ENCODE measurements at regions not wholly inside any gene's neighbourhood (a gene's known extent, or its start where the extent isn't known, plus 50 kb on each side); places are given as distances from the start of the nearest gene placed in this dataset.

DNA sequence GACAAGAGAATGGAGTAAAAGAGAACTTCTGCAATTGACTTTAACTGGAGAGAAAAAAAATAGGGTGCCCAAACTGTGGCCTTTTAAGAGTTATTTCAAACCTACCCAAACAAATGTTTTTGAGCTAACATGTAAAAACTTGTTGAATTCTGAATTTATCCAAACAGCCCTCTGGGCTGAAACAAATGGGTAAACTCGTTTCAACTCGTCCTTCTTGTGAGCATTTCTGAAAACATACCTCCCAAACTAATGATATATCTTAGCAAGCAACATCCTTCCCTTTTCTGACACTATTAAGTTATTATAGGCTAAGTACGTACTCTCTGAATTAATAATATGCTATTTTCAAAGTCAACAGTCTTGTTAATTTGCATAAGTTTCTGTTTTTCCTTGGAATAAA lies 793.0 kb upstream of the ACVR2A start (continued):
- TF ChIP-seq, protein P1, sequence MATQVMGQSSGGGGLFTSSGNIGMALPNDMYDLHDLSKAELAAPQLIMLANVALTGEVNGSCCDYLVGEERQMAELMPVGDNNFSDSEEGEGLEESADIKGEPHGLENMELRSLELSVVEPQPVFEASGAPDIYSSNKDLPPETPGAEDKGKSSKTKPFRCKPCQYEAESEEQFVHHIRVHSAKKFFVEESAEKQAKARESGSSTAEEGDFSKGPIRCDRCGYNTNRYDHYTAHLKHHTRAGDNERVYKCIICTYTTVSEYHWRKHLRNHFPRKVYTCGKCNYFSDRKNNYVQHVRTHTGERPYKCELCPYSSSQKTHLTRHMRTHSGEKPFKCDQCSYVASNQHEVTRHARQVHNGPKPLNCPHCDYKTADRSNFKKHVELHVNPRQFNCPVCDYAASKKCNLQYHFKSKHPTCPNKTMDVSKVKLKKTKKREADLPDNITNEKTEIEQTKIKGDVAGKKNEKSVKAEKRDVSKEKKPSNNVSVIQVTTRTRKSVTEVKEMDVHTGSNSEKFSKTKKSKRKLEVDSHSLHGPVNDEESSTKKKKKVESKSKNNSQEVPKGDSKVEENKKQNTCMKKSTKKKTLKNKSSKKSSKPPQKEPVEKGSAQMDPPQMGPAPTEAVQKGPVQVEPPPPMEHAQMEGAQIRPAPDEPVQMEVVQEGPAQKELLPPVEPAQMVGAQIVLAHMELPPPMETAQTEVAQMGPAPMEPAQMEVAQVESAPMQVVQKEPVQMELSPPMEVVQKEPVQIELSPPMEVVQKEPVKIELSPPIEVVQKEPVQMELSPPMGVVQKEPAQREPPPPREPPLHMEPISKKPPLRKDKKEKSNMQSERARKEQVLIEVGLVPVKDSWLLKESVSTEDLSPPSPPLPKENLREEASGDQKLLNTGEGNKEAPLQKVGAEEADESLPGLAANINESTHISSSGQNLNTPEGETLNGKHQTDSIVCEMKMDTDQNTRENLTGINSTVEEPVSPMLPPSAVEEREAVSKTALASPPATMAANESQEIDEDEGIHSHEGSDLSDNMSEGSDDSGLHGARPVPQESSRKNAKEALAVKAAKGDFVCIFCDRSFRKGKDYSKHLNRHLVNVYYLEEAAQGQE (IDR thresholded peaks at IDR 0.05; ENCODE audit: low read depth): no peak
- TF ChIP-seq ZNF274 (IDR thresholded peaks at IDR 0.05; ENCODE audit: low read depth, low read length): no peak

- H2AFZ ChIP-seq (ENCODE audit: low read depth, low read length, poor library complexity, severe bottlenecking): no peak overlapping the region
- no peak overlapping the region for H3K9ac ChIP-seq (ENCODE audit: low read length)
- no peaks in the 10 kb centered on the region for H3K36me3 ChIP-seq (ENCODE audit: control insufficient read depth in 1 of 2, insufficient read depth in 2 of 2, low read length in 2 of 2)
- no peaks in the 10 kb centered on the region for H3K9me2 ChIP-seq (ENCODE audit: insufficient read depth)
- ATAC-seq: no peak
- CTCF ChIA-PET: no interaction called here
- no peak overlapping the region for H3K4me2 ChIP-seq (ENCODE audit: low read length)
- POLR2A ChIA-PET: no interaction called here
- H3K27me3 ChIP-seq (ENCODE audit: insufficient read depth, low read length): no peaks in the 10 kb centered on the region
- RAD21 ChIA-PET (ENCODE audit: low non-redundant PET in 1 of 2, low total read pairs in 2 of 2, uncharacterized antibody in 2 of 2, unreplicated experiment in 2 of 2): no interaction called here
- H3K9me3 ChIP-seq (ENCODE audit: control insufficient read depth in 1 of 2, insufficient read depth in 1 of 2, low read depth in 1 of 2, low read length in 2 of 2): no peaks in the 10 kb centered on the region
- DNase-seq (ENCODE audit: low read depth, low spot score): no peak
- BruUV-seq (replicated peaks): no TSS peak
- H3K4me3 ChIP-seq (replicated peaks in 1 of 2; ENCODE audit: low read depth in 1 of 2, low read length in 2 of 2): no peak overlapping the region
- H3K79me2 ChIP-seq (ENCODE audit: insufficient read depth, low read length): no peaks in the 10 kb centered on the region
- intact Hi-C loops (cut with micrococcal nuclease): no loop called here
- no peak overlapping the region for H3K27ac ChIP-seq (ENCODE audit: low read depth, low read length)
- no peaks in the 10 kb centered on the region for H3K4me1 ChIP-seq (ENCODE audit: control insufficient read depth in 1 of 2, insufficient read depth in 2 of 2, low read length in 2 of 2)
- no peaks in the 10 kb centered on the region for H4K20me1 ChIP-seq (ENCODE audit: insufficient read depth)
- TF ChIP-seq CEBPB (IDR thresholded peaks at IDR 0.05; ENCODE audit: low read depth) (no peak), EZH2 (IDR thresholded peaks at IDR 0.05) (no peak), POLR2A (IDR thresholded peaks at IDR 0.05; ENCODE audit: borderline replicate concordance, extremely low read depth, insufficient read depth, insufficient read length) (no peak), JUND (IDR thresholded peaks at IDR 0.05) (no peak), MAX (IDR thresholded peaks at IDR 0.05) (no peak), SP1 (IDR thresholded peaks at IDR 0.05; ENCODE audit: low read depth) (no peak), EZH2phosphoT487 (IDR thresholded peaks at IDR 0.05; ENCODE audit: borderline replicate concordance) (no peak), FOSL1 (IDR thresholded peaks at IDR 0.05; ENCODE audit: low read depth) (no peak), CBX3 (IDR thresholded peaks at IDR 0.05; ENCODE audit: low read depth) (no peak), TCF7L2 (IDR thresholded peaks at IDR 0.05; ENCODE audit: borderline replicate concordance, extremely low read depth, insufficient read depth, insufficient read length) (no peak), YY1 (IDR thresholded peaks at IDR 0.05; ENCODE audit: extremely low read depth, insufficient replicate concordance, low read depth, low read length) (no peak), ELF1 (IDR thresholded peaks at IDR 0.05; ENCODE audit: borderline replicate concordance, low read depth) (no peak), SIN3A (IDR thresholded peaks at IDR 0.05; ENCODE audit: low read depth) (no peak), RAD21 (IDR thresholded peaks at IDR 0.05; ENCODE audit: low read depth) (no peak)
- TF ChIP-seq, protein P2, sequence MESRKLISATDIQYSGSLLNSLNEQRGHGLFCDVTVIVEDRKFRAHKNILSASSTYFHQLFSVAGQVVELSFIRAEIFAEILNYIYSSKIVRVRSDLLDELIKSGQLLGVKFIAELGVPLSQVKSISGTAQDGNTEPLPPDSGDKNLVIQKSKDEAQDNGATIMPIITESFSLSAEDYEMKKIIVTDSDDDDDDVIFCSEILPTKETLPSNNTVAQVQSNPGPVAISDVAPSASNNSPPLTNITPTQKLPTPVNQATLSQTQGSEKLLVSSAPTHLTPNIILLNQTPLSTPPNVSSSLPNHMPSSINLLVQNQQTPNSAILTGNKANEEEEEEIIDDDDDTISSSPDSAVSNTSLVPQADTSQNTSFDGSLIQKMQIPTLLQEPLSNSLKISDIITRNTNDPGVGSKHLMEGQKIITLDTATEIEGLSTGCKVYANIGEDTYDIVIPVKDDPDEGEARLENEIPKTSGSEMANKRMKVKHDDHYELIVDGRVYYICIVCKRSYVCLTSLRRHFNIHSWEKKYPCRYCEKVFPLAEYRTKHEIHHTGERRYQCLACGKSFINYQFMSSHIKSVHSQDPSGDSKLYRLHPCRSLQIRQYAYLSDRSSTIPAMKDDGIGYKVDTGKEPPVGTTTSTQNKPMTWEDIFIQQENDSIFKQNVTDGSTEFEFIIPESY (IDR thresholded peaks at IDR 0.05; ENCODE audit: extremely low read depth, insufficient replicate concordance, low read length): no peak
- TF ChIP-seq, protein P3, sequence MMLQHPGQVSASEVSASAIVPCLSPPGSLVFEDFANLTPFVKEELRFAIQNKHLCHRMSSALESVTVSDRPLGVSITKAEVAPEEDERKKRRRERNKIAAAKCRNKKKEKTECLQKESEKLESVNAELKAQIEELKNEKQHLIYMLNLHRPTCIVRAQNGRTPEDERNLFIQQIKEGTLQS (IDR thresholded peaks at IDR 0.05): no peak
- TF ChIP-seq, protein P1 (IDR thresholded peaks at IDR 0.05; ENCODE audit: low read depth): no peak
Observed at GRCh38 chr2:147051248-147051647, 793.6 kb upstream of the ACVR2A start.
